HEK293T (cell line): ENCODE measurements at regions not wholly inside any gene's neighbourhood (a gene's known extent, or its start where the extent isn't known, plus 50 kb on each side); places are given as distances from the start of the nearest gene placed in this dataset.

Source experiments
- ARNT ChIP-seq: fragments of 450-650 bp; IDR thresholded peaks from 2 replicates; pipeline ENCODE4 v1.6.1; 2017; ENCODE audit warnings: mild to moderate bottlenecking
- BHLHE40 ChIP-seq: fragments of 450-650 bp; IDR thresholded peaks from 2 replicates; pipeline ENCODE4 v1.6.1; 2016; ENCODE audit warnings: mild to moderate bottlenecking, moderate library complexity, borderline replicate concordance
- ELF4 ChIP-seq: fragments of 450-650 bp; IDR thresholded peaks from 2 replicates; pipeline ENCODE4 v1.6.1; 2017; ENCODE audit warnings: antibody characterized with exemption
- FOXK2 ChIP-seq: fragments of 450-650 bp; IDR thresholded peaks from 2 replicates; pipeline ENCODE4 v1.6.1; 2016; ENCODE audit warnings: mild to moderate bottlenecking
- FOXM1 ChIP-seq: fragments of 450-650 bp; IDR thresholded peaks from 2 replicates; pipeline ENCODE4 v1.6.1; 2017; ENCODE audit warnings: mild to moderate bottlenecking, borderline replicate concordance
- HDGF ChIP-seq: fragments of 450-650 bp; IDR thresholded peaks from 2 replicates; pipeline ENCODE4 v1.6.1; 2017; ENCODE audit warnings: antibody characterized with exemption, borderline replicate concordance
- NFRKB ChIP-seq: fragments of 450-650 bp; IDR thresholded peaks from 2 replicates; pipeline ENCODE4 v1.6.1; 2016; ENCODE audit warnings: mild to moderate bottlenecking, moderate library complexity
- PKNOX1 ChIP-seq: fragments of 450-650 bp; IDR thresholded peaks from 2 replicates; pipeline ENCODE4 v1.6.1; 2016
- SP1 ChIP-seq: fragments of 450-650 bp; IDR thresholded peaks from 2 replicates; pipeline ENCODE4 v1.6.1; 2017
- SUZ12 ChIP-seq: fragments of 450-650 bp; IDR thresholded peaks from 2 replicates; pipeline ENCODE4 v1.6.1; 2016; ENCODE audit warnings: mild to moderate bottlenecking
- ZNF384 ChIP-seq: fragments of 450-650 bp; IDR thresholded peaks from 2 replicates; pipeline ENCODE4 v1.6.1; 2016

DNA sequence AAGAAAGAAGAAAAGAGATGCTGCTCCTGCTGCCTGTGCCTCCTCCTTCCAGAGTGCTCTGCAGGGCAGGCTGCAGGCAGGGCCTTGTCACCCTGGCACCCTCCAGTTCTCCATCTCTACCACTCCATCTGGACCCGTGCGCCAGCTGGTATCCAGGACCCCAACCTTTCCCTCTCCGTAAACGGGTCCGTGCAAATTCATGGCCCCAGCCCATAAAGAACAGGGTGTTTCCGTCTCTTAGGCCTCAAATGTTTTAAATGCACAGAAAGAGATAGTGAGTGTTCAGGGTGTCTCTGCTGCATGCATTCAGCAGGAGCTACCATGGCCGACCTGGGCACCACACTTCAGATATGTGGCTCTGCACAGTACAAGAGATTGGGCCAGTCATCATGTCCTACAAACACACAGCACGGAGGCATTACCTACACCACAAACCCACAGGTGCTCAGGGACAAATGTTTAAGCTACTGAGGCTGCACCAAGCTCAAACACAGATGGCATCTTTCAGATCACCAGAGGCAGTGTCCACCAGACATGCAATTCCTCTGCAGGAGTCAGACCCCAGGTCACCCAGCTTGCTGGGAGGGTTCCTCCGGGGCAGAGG lies 258.1 kb downstream of the DLL1 start:
- TF ChIP-seq PKNOX1 (no peak), BHLHE40 (no peak), FOXM1 (no peak), SP1 (no peak), ZNF384 (no peak), ARNT (no peak), FOXK2 (no peak), NFRKB (no peak), HDGF (no peak), ELF4 (no peak), SUZ12 (no peak)
